K562 (cell line): ENCODE measurements at regions not wholly inside any gene's neighbourhood (a gene's known extent, or its start where the extent isn't known, plus 50 kb on each side); places are given as distances from the start of the nearest gene placed in this dataset.

ENCODE experiments used
- ATAC-seq: fragments of 200-7000 bp; cut with Tn5 transposase; 3 replicates; pipeline ENCODE4 v1.9.1; 2020; ENCODE audit warnings: moderate library complexity
- BruUV-seq: library from RNA; stranded (reverse); fragments of 400-500 nt; replicated peaks from 2 replicates; lab custom pipeline; 2021; lab: Mats Ljungman, UMichigan
- CTCF ChIA-PET: fragments of 300-600 bp; formaldehyde crosslinking; extraction: SDS; loops from one replicate; lab custom pipeline; 2021; ENCODE audit warnings: low intra/inter-chr PET ratio; lab: Yijun Ruan, JAX
- POLR2A ChIA-PET: fragments of 300-600, 350-650 bp; sonication (Branson Sonifier 250); formaldehyde crosslinking; extraction: SDS; loops from one replicate; lab custom pipeline; 2021; ENCODE audit warnings: antibody characterized with exemption, inconsistent platforms; lab: Yijun Ruan, JAX
- DNase-seq, 4 experiments: peaks; one replicate each; pipeline versions ENCODE4 v3.0.0 to v3.0.0-alpha.2; 2011 to 2018; ENCODE audit warnings: low spot score in 3 of 4, mixed read lengths in 3 of 4; ENCODE audit errors: extremely low read depth in 1 of 4
- FAIRE-seq: peaks from 2 replicates; lab custom pipeline; 2011; peaks lifted over from hg19 to GRCh38; lab: Jason Lieb, UNC
- H2AFZ ChIP-seq: 2 replicates; pipeline ENCODE4 v1.6.0; 2011; ENCODE audit warnings: low read depth, low read length, control low read depth, inconsistent platforms
- H3K27ac ChIP-seq: fragments of 200-600 bp; 3 replicates; pipeline ENCODE4 v1.8.0; 2011; ENCODE audit warnings: low read depth, mild to moderate bottlenecking, control low read depth, inconsistent platforms, low read length, moderate library complexity, mixed read lengths; ENCODE audit errors: extremely low read depth
- H3K27me3 ChIP-seq, 2 experiments: fragments of 300-600 bp in 1 of 2; 2 replicates in 1 of 2; 3 replicates in 1 of 2; pipeline versions ENCODE4 v1.6.0 to v1.8.0; 2011; ENCODE audit warnings: inconsistent platforms in 2 of 2, low read length in 2 of 2, mild to moderate bottlenecking in 1 of 2, mixed read lengths in 1 of 2, moderate library complexity in 1 of 2; ENCODE audit not compliant: control insufficient read depth in 2 of 2, insufficient read depth in 2 of 2
- H3K36me3 ChIP-seq: fragments of 300-600 bp; 3 replicates; pipeline ENCODE4 v1.8.0; 2011; ENCODE audit warnings: mild to moderate bottlenecking, low read length, inconsistent platforms; ENCODE audit not compliant: control insufficient read depth, insufficient read depth
- H3K4me1 ChIP-seq, 2 experiments: fragments of 200-600 bp in 1 of 2; replicated peaks in 1 of 2; 2 replicates in 1 of 2; 3 replicates in 1 of 2; pipeline versions ENCODE4 v1.5.1 to v1.8.0; 2011; ENCODE audit warnings: inconsistent platforms in 2 of 2, low read length in 2 of 2, mild to moderate bottlenecking in 1 of 2, mixed read lengths in 1 of 2, moderate library complexity in 1 of 2; ENCODE audit not compliant: control insufficient read depth in 2 of 2, insufficient read depth in 2 of 2
- H3K4me2 ChIP-seq: 2 replicates; pipeline ENCODE4 v1.6.1; 2011; ENCODE audit warnings: low read length, control low read depth, inconsistent platforms, mixed read lengths; ENCODE audit not compliant: insufficient read depth
- H3K4me3 ChIP-seq: fragments of 200-600 bp; sonication (generic), shearing (Covaris generic); 2 replicates; pipeline ENCODE4 v1.5.1; 2016; ENCODE audit warnings: control low read depth, inconsistent platforms
- H3K79me2 ChIP-seq: fragments of 200-600 bp; 3 replicates; pipeline ENCODE4 v1.8.0; 2011; ENCODE audit warnings: low read length, inconsistent platforms; ENCODE audit not compliant: control insufficient read depth, insufficient read depth
- H3K9ac ChIP-seq, 2 experiments: 2 replicates each; pipeline versions ENCODE4 v1.6.0 to v1.6.1; 2011; ENCODE audit warnings: low read depth in 2 of 2, low read length in 2 of 2, control low read depth in 1 of 2, inconsistent platforms in 1 of 2, mild to moderate bottlenecking in 1 of 2, mixed read lengths in 1 of 2; ENCODE audit not compliant: insufficient read depth in 1 of 2
- H3K9me1 ChIP-seq: one replicate; pipeline ENCODE4 v1.6.0; 2011; ENCODE audit warnings: inconsistent platforms, mild to moderate bottlenecking, low read length, moderate library complexity; ENCODE audit not compliant: control insufficient read depth, insufficient read depth
- H3K9me3 ChIP-seq: replicated peaks from 2 replicates; pipeline ENCODE4 v1.5.1; 2011; ENCODE audit warnings: low read depth, low read length, inconsistent platforms; ENCODE audit not compliant: control insufficient read depth, insufficient read depth
- H4K20me1 ChIP-seq: replicated peaks from 2 replicates; pipeline ENCODE4 v1.6.1; 2011; ENCODE audit warnings: low read length, inconsistent platforms, mixed read lengths; ENCODE audit not compliant: control insufficient read depth, insufficient read depth
- ARID2 ChIP-seq: fragments of 450-650 bp; IDR thresholded peaks from 2 replicates; pipeline ENCODE4 v1.6.1; 2017; ENCODE audit warnings: antibody characterized with exemption, mild to moderate bottlenecking
- FOXM1 ChIP-seq, 2 experiments: fragments of 450-650 bp in 1 of 2; sonication (generic) in 1 of 2; formaldehyde crosslinking in 1 of 2; IDR thresholded peaks; 2 replicates each; pipeline versions ENCODE4 v1.6.1 to v1.9.0; 2017 to 2022; ENCODE audit warnings: low read depth in 2 of 2, mild to moderate bottlenecking in 2 of 2, missing genetic modification reagents in 1 of 2, moderate library complexity in 1 of 2
- KAT8 ChIP-seq: fragments of 450-650 bp; IDR thresholded peaks from 2 replicates; pipeline ENCODE4 v1.6.1; 2016; ENCODE audit warnings: low read depth, mild to moderate bottlenecking
- MXI1 ChIP-seq: IDR thresholded peaks from 2 replicates; pipeline ENCODE4 v1.6.1; 2011; ENCODE audit warnings: low read depth, mild to moderate bottlenecking, improper control_type of control experiment, low read length
- NFIX ChIP-seq: fragments of 250-450 bp; sonication (Bioruptor Pico); IDR thresholded peaks from 2 replicates; pipeline ENCODE4 v1.4.0; 2020; ENCODE audit warnings: low read depth, mild to moderate bottlenecking, moderate library complexity
- POLR3A ChIP-seq: IDR thresholded peaks from 2 replicates; pipeline ENCODE4 v1.6.1; 2011; ENCODE audit warnings: borderline replicate concordance, mild to moderate bottlenecking, moderate library complexity; ENCODE audit not compliant: insufficient read length, insufficient read depth; ENCODE audit errors: extremely low read depth
- SMC3 ChIP-seq: conservative IDR thresholded peaks from 2 replicates; pipeline ENCODE4 v1.6.1; 2011; ENCODE audit warnings: low read depth, low read length, improper control_type of control experiment; ENCODE audit not compliant: insufficient read depth
- SP1 ChIP-seq: sonication (generic); formaldehyde crosslinking; IDR thresholded peaks from 2 replicates; pipeline ENCODE4 v1.8.1; 2022; ENCODE audit warnings: mild to moderate bottlenecking, missing genetic modification reagents
- THAP12 ChIP-seq: fragments of 250-450 bp; sonication (Bioruptor Pico); IDR thresholded peaks from 2 replicates; pipeline ENCODE4 v1.9.0; 2021; ENCODE audit warnings: mild to moderate bottlenecking, inconsistent platforms
- ZBTB9 ChIP-seq: fragments of 450-650 bp; formaldehyde crosslinking; IDR thresholded peaks from 2 replicates; pipeline ENCODE4 v1.4.0; 2020; ENCODE audit warnings: mild to moderate bottlenecking, moderate library complexity
- ZNF717 ChIP-seq: fragments of 250-450 bp; sonication (Bioruptor Pico); IDR thresholded peaks from 2 replicates; pipeline ENCODE4 v1.5.0; 2021
- WGBS: fragments of 100-300 bp; shearing (Covaris generic); methylation state at CpG from one replicate; pipeline ENCODE4 v1.1.6; 2016; ENCODE audit warnings: low coverage, mixed read lengths; ENCODE audit not compliant: insufficient coverage; ENCODE audit errors: missing lambda C conversion rate; 5-methylcytosine and 5-hydroxymethylcytosine counted together
- in situ Hi-C: fragments of 300-500 bp; cut with MboI; formaldehyde crosslinking; loops from 4 replicates; pipeline ENCODE4 v1.15.0; 2018; ENCODE audit warnings: inconsistent platforms, mixed read lengths
- intact Hi-C: fragments of 100-400 bp; cut with micrococcal nuclease; formaldehyde crosslinking; loops from 2 replicates; pipeline ENCODE4 v1.14.2; 2022
- TF ChIP-seq, protein P1 (sequence below): sonication (generic); formaldehyde crosslinking; IDR thresholded peaks from 2 replicates; pipeline ENCODE4 v1.8.1; 2023; ENCODE audit warnings: mild to moderate bottlenecking, missing genetic modification reagents, moderate library complexity

- DNase-seq (no peak), FAIRE-seq (no peak), ATAC-seq (no peak)
- Histone ChIP-seq H3K4me2 (no peak overlapping the region), H3K9me1 (no peaks in the 10 kb centered on the region), H3K27ac (no peak overlapping the region), H3K36me3 (no peaks in the 10 kb centered on the region), H3K27me3 (no peaks in the 10 kb centered on the region), H3K9ac (no peak overlapping the region), H4K20me1 (no peaks in the 10 kb centered on the region), H3K9me3 (no peaks in the 10 kb centered on the region; the same call in 1 of the 2 replicates)
- ChIA-PET CTCF (no interaction called here), POLR2A (no interaction called here)
- 0% methylated on average over 6 of the region's 7 CpGs for WGBS
- BruUV-seq = no TSS peak
- TF ChIP-seq POLR3A = no peak
- no peak for TF ChIP-seq KAT8
- TF ChIP-seq, protein P1, sequence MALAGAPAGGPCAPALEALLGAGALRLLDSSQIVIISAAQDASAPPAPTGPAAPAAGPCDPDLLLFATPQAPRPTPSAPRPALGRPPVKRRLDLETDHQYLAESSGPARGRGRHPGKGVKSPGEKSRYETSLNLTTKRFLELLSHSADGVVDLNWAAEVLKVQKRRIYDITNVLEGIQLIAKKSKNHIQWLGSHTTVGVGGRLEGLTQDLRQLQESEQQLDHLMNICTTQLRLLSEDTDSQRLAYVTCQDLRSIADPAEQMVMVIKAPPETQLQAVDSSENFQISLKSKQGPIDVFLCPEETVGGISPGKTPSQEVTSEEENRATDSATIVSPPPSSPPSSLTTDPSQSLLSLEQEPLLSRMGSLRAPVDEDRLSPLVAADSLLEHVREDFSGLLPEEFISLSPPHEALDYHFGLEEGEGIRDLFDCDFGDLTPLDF (CRISPR knock-in tag) = no peak
- no peak for TF ChIP-seq THAP12 (CRISPR knock-in tag)
- TF ChIP-seq SP1 (CRISPR knock-in tag) = no peak
- no peak for TF ChIP-seq ZBTB9 (CRISPR knock-in tag)
- no peak for TF ChIP-seq ARID2
- TF ChIP-seq ZNF717 (CRISPR knock-in tag) = no peak
- no peak for TF ChIP-seq MXI1
- TF ChIP-seq SMC3 = no peak
- TF ChIP-seq FOXM1 (IDR thresholded peaks at IDR 0.05; ENCODE audit: low read depth) = no peak
- TF ChIP-seq FOXM1 (CRISPR knock-in tag; IDR thresholded peaks at IDR 0.05; ENCODE audit: low read depth) = no peak
- no peak for TF ChIP-seq NFIX
- TF ChIP-seq, all 486 proteins: peak for 0
- Histone ChIP-seq H3K4me1 (no peaks in the 10 kb centered on the region), H2AFZ (no peak overlapping the region), H3K79me2 (no peaks in the 10 kb centered on the region), H3K4me3 (no peak overlapping the region)
- intact Hi-C loops (no loop called here), in situ Hi-C loops (no loop called here)
These were observed 728.2 kb downstream of the BRINP1 start for GRCh38 chr9:118640836-118641560.
